H1 (cell line): ENCODE measurements at regions not wholly inside any gene's neighbourhood (a gene's known extent, or its start where the extent isn't known, plus 50 kb on each side); places are given as distances from the start of the nearest gene placed in this dataset.

Source experiments
- CHD7 ChIP-seq: fragments of 300-600 bp; sonication (generic); IDR thresholded peaks from 2 replicates; pipeline ENCODE4 v1.7.1; 2012; ENCODE audit warnings: low read length, moderate library complexity, mild to moderate bottlenecking, inconsistent platforms; ENCODE audit not compliant: insufficient replicate concordance

DNA sequence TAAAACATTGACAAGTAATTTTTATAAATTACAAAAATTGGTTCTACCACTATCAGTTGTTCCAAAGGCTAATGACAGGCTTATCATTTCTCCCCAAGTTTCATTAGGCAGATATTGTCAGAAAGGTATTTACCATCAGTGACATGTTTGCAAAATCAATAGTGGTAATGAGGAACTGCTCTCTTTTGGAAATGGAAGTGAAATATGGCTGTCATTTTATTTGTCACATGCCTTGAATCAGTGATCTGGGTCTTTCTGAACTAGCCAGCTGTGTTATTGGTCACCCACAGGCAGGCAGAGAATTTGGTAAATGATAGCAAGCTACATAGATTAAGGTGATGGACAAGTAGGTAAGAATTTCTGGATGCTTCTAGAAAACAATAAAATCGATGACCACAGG lies 268.0 kb upstream of the ARHGEF26 start (continued):
- TF ChIP-seq CHD7, result no peak
- TF ChIP-seq, all 59 proteins: peak for 0
